Transverse colon (tissue), 3 donors: ENCODE measurements at regions not wholly inside any gene's neighbourhood (a gene's known extent, or its start where the extent isn't known, plus 50 kb on each side); places are given as distances from the start of the nearest gene placed in this dataset.

Experiments
- POLR2A ChIP-seq: fragments of 450-650 bp; IDR thresholded peaks from one replicate; pipeline ENCODE4 v1.6.1; 2016; ENCODE audit warnings: antibody characterized with exemption, mild to moderate bottlenecking, moderate library complexity
- TF ChIP-seq, protein P1 (sequence below), 5 experiments: fragments of 200-600 bp in 3 of 5; fragments of 450-650 bp in 2 of 5; sonication (generic) in 3 of 5; IDR thresholded peaks; 1 replicate in 2 of 5; 2 replicates in 3 of 5; pipeline ENCODE4 v1.5.1; 2016 to 2017; ENCODE audit warnings: antibody characterized with exemption in 5 of 5, inconsistent platforms in 3 of 5, mild to moderate bottlenecking in 2 of 5, moderate library complexity in 1 of 5

DNA sequence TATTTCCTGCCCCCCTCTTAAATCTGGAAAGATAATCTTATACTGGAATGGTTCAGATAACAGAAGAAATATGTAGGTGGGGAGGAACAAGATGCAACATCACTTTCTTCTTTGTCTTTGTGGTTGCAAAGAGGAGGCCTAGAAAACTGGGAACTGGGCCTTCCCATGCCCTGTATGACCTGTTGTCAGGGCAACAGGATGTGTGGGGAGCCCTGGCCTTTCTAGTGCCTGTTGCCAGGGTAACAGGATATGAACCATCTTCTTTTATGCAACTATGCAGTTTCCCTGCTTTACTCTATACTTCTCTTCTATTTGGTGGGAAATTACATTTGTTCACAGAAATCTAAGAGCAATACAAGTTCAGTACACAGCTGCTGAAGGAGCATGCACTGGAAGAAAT, 79.8 kb upstream of the PDE1A start:
- TF ChIP-seq, protein P1, sequence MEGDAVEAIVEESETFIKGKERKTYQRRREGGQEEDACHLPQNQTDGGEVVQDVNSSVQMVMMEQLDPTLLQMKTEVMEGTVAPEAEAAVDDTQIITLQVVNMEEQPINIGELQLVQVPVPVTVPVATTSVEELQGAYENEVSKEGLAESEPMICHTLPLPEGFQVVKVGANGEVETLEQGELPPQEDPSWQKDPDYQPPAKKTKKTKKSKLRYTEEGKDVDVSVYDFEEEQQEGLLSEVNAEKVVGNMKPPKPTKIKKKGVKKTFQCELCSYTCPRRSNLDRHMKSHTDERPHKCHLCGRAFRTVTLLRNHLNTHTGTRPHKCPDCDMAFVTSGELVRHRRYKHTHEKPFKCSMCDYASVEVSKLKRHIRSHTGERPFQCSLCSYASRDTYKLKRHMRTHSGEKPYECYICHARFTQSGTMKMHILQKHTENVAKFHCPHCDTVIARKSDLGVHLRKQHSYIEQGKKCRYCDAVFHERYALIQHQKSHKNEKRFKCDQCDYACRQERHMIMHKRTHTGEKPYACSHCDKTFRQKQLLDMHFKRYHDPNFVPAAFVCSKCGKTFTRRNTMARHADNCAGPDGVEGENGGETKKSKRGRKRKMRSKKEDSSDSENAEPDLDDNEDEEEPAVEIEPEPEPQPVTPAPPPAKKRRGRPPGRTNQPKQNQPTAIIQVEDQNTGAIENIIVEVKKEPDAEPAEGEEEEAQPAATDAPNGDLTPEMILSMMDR (IDR thresholded peaks at IDR 0.05): no peak
- TF ChIP-seq POLR2A: no peak
